Gastrocnemius medialis (tissue), 4 donors: ENCODE measurements at regions not wholly inside any gene's neighbourhood (a gene's known extent, or its start where the extent isn't known, plus 50 kb on each side); places are given as distances from the start of the nearest gene placed in this dataset.
"Not testable (repeated sequence)": the region's sequence is repeated elsewhere in the genome, so short reads cannot be mapped to it uniquely, and the experiment has no call there.

Experiments used
- CTCF ChIP-seq, 5 experiments: fragments of 450-650 bp in 3 of 5; fragments of 200-600 bp in 2 of 5; sonication (generic) in 2 of 5; IDR thresholded peaks in 4 of 5; conservative IDR thresholded peaks in 1 of 5; 1 replicate in 4 of 5; 2 replicates in 1 of 5; pipeline ENCODE4 v1.5.1; 2016 to 2019; ENCODE audit warnings: antibody characterized with exemption in 5 of 5, mild to moderate bottlenecking in 3 of 5, moderate library complexity in 3 of 5
- POLR2A ChIP-seq, 2 donors: fragments of 450-650 bp; IDR thresholded peaks; one replicate each; pipeline ENCODE4 v1.6.1; 2017; ENCODE audit warnings: antibody characterized with exemption in 2 of 2, mild to moderate bottlenecking in 2 of 2, moderate library complexity in 2 of 2

- not testable (repeated sequence) for TF ChIP-seq CTCF (IDR thresholded peaks at IDR 0.05 in 4 of 5, conservative IDR thresholded peaks at IDR 0.05 in 1 of 5); POLR2A (IDR thresholded peaks at IDR 0.05)
Measured at GRCh38 chr9:94402795-94403194, 74.4 kb upstream of the NUTM2F start.
